ENCODE measurements at regions not wholly inside any gene's neighbourhood (a gene's known extent, or its start where the extent isn't known, plus 50 kb on each side); places are given as distances from the start of the nearest gene placed in this dataset.

DNA sequence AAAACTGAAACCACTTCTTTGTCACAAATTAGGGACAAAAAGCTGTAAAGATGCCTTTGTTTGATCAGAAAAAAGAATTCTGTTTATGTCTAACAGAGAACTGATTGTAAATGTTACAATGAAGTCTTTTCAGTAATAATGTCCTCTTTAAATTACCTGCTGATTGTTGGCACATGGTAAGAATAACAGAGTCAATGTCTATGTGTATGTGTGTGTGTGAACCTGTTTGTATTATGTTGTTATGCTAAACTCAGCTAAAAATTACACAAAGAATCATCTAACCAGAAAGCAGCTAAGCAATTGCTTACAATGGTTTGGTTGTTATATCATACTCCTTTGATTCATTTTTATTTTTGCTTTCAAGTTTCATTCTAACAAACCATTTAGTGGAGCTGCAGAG lies 159.1 kb upstream of the PDZRN3 start:
- DNase-seq (ENCODE audit: low read depth, low spot score): no peak
- Mint-ChIP-seq H3K27me3 (ENCODE audit: low read depth) (no peaks in the 10 kb centered on the region), H3K27ac (ENCODE audit: unreplicated experiment) (no peak overlapping the region), H3K9me3 (no peaks in the 10 kb centered on the region), H3K36me3 (ENCODE audit: low read depth) (no peaks in the 10 kb centered on the region), H3K4me1 (peaks cover 10% of the 10 kb centered on the region), H3K4me3 (no peak overlapping the region)
- TF ChIP-seq, protein P1, sequence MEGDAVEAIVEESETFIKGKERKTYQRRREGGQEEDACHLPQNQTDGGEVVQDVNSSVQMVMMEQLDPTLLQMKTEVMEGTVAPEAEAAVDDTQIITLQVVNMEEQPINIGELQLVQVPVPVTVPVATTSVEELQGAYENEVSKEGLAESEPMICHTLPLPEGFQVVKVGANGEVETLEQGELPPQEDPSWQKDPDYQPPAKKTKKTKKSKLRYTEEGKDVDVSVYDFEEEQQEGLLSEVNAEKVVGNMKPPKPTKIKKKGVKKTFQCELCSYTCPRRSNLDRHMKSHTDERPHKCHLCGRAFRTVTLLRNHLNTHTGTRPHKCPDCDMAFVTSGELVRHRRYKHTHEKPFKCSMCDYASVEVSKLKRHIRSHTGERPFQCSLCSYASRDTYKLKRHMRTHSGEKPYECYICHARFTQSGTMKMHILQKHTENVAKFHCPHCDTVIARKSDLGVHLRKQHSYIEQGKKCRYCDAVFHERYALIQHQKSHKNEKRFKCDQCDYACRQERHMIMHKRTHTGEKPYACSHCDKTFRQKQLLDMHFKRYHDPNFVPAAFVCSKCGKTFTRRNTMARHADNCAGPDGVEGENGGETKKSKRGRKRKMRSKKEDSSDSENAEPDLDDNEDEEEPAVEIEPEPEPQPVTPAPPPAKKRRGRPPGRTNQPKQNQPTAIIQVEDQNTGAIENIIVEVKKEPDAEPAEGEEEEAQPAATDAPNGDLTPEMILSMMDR (conservative IDR thresholded peaks at IDR 0.05): no peak

DNA sequence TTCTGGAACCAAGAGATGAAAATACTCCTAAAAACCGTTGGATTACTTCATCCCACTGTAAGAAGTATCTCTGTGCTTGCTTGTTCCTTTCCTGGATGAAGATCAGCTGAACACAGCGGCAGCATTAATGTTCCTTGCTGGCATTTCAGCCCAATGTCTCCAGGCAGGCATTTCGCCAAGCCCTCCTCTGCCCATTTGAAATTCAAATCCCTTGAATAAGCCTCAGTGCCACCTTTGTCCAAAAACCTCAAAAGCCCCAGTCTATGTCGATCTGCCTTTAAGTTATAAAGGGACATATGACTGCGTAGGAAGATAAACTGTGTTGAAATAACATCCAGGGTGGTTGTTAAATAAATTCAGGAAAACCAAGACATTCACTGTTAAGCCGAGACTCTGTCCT lies 156.8 kb upstream of the PDZRN3 start:
- DNase-seq (ENCODE audit: low read depth, low spot score): no peak
- Mint-ChIP-seq H3K36me3 (ENCODE audit: low read depth) (no peaks in the 10 kb centered on the region), H3K27me3 (ENCODE audit: low read depth) (no peaks in the 10 kb centered on the region), H3K4me1 (peaks cover 10% of the 10 kb centered on the region), H3K4me3 (no peak overlapping the region), H3K27ac (ENCODE audit: unreplicated experiment) (no peak overlapping the region), H3K9me3 (peaks cover 2% of the 10 kb centered on the region)
- TF ChIP-seq, protein P1 (conservative IDR thresholded peaks at IDR 0.05): no peak

DNA sequence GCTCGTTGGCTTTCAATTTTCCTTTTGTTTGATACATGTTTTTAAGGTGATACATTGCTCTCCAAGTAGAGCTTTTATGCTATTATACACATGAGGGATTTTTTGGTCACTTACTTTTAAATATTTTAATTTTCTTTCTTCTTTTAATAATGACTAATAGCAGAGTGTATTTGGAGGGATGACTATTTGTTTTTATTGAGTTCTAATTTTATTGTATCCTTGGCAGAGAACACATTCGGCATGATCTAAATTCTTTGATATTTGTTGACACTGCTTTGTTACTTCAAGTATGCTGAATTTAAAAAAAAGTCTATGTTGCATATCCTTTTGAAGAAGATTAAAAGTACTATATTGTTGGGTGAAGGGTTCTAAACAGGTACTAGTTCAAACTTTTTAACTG lies 149.9 kb upstream of the PDZRN3 start:
- Mint-ChIP-seq H3K36me3 (ENCODE audit: low read depth) (no peaks in the 10 kb centered on the region), H3K9me3 (peaks cover 7% of the 10 kb centered on the region), H3K27me3 (ENCODE audit: low read depth) (no peaks in the 10 kb centered on the region), H3K4me3 (no peak overlapping the region), H3K27ac (ENCODE audit: unreplicated experiment) (no peak overlapping the region), H3K4me1 (no peaks in the 10 kb centered on the region)
- TF ChIP-seq, protein P1 (conservative IDR thresholded peaks at IDR 0.05): no peak
- DNase-seq (ENCODE audit: low read depth, low spot score): no peak

DNA sequence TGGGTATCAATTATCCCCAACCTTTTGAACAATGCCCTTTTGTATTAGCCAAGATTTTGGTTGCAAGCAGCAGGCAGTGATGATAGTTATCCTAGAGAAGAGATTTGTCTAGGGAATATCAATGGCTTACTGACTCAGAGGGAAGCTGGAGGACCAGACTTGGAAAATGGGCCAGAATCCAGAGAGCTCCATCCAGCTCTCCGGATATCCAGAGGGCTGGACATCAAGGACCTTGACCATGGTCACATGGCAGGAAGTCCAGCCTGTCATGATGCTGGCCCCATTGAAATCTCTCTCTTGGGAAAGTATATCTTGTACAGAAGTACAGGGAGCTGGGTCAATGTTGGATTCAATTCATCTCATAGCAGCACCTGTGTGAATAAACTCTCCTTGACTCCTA lies 148.5 kb upstream of the PDZRN3 start:
- Mint-ChIP-seq H3K4me1 (no peaks in the 10 kb centered on the region), H3K9me3 (peaks cover 7% of the 10 kb centered on the region), H3K4me3 (no peak overlapping the region), H3K36me3 (ENCODE audit: low read depth) (no peaks in the 10 kb centered on the region), H3K27ac (ENCODE audit: unreplicated experiment) (no peak overlapping the region), H3K27me3 (ENCODE audit: low read depth) (no peaks in the 10 kb centered on the region)
- TF ChIP-seq, protein P1 (conservative IDR thresholded peaks at IDR 0.05): no peak
- DNase-seq (ENCODE audit: low read depth, low spot score): no peak

DNA sequence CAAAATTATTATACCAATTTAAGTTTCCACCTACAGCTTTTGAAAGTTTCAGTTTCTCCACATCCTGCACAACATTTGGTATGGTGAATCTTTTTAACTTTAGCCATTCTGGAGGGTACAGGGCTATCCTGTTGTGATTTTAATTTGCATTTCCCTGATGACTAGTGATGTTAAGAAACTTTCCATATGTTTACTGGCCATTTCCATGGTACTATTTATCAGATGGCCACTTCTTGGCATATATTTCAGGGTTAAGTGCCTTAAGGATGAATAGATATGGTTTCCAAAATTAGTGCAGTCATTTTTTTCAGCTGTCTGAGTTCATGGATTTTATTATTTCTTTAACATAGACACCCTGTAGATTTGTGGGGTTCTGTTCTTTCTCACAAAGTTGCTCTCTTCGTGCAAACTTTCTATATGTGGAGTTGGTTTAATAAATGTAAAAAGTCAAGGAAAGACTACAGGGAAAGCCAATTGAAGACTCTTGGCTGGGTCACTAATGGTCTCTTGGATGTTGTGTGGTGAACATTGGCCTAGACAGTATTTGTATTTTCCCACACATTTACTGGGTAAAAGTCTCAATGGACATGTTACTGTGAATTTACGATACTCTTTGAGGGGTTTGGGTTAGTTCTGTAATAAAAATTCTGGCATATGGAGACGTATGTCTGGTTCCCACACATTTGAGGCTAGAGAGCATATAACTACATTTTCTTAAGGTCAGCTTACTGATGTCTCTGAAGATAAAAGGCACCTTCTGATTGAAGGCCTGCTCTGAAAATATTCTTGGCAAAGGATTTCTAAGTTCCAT lies 147.5 kb upstream of the PDZRN3 start:
- no peak overlapping the region for H3K27ac Mint-ChIP-seq (ENCODE audit: unreplicated experiment)
- H3K4me3 Mint-ChIP-seq: no peak overlapping the region
- no peak for DNase-seq (ENCODE audit: low read depth, low spot score)
- peaks cover 5% of the 10 kb centered on the region for H3K9me3 Mint-ChIP-seq
- no peaks in the 10 kb centered on the region for H3K36me3 Mint-ChIP-seq (ENCODE audit: low read depth)
- TF ChIP-seq, protein P1 (conservative IDR thresholded peaks at IDR 0.05): no peak
- no peaks in the 10 kb centered on the region for H3K27me3 Mint-ChIP-seq (ENCODE audit: low read depth)
- peaks cover 4% of the 10 kb centered on the region for H3K4me1 Mint-ChIP-seq
